K562 (cell line): ENCODE measurements at regions not wholly inside any gene's neighbourhood (a gene's known extent, or its start where the extent isn't known, plus 50 kb on each side); places are given as distances from the start of the nearest gene placed in this dataset.

ENCODE experiments used
- ATAC-seq: fragments of 200-7000 bp; cut with Tn5 transposase; 3 replicates; pipeline ENCODE4 v1.9.1; 2020; ENCODE audit warnings: moderate library complexity
- BruUV-seq: library from RNA; stranded (reverse); fragments of 400-500 nt; replicated peaks from 2 replicates; lab custom pipeline; 2021; lab: Mats Ljungman, UMichigan
- CTCF ChIA-PET: fragments of 300-600 bp; formaldehyde crosslinking; extraction: SDS; loops from one replicate; lab custom pipeline; 2021; ENCODE audit warnings: low intra/inter-chr PET ratio; lab: Yijun Ruan, JAX
- POLR2A ChIA-PET: fragments of 300-600, 350-650 bp; sonication (Branson Sonifier 250); formaldehyde crosslinking; extraction: SDS; loops from one replicate; lab custom pipeline; 2021; ENCODE audit warnings: antibody characterized with exemption, inconsistent platforms; lab: Yijun Ruan, JAX
- DNase-seq, 4 experiments: peaks; one replicate each; pipeline versions ENCODE4 v3.0.0 to v3.0.0-alpha.2; 2011 to 2018; ENCODE audit warnings: low spot score in 3 of 4, mixed read lengths in 3 of 4; ENCODE audit errors: extremely low read depth in 1 of 4
- FAIRE-seq: peaks from 2 replicates; lab custom pipeline; 2011; peaks lifted over from hg19 to GRCh38; lab: Jason Lieb, UNC
- H2AFZ ChIP-seq: 2 replicates; pipeline ENCODE4 v1.6.0; 2011; ENCODE audit warnings: low read depth, low read length, control low read depth, inconsistent platforms
- H3K27ac ChIP-seq: fragments of 200-600 bp; 3 replicates; pipeline ENCODE4 v1.8.0; 2011; ENCODE audit warnings: low read depth, mild to moderate bottlenecking, control low read depth, inconsistent platforms, low read length, moderate library complexity, mixed read lengths; ENCODE audit errors: extremely low read depth
- H3K27me3 ChIP-seq, 2 experiments: fragments of 300-600 bp in 1 of 2; 2 replicates in 1 of 2; 3 replicates in 1 of 2; pipeline versions ENCODE4 v1.6.0 to v1.8.0; 2011; ENCODE audit warnings: inconsistent platforms in 2 of 2, low read length in 2 of 2, mild to moderate bottlenecking in 1 of 2, mixed read lengths in 1 of 2, moderate library complexity in 1 of 2; ENCODE audit not compliant: control insufficient read depth in 2 of 2, insufficient read depth in 2 of 2
- H3K36me3 ChIP-seq: fragments of 300-600 bp; 3 replicates; pipeline ENCODE4 v1.8.0; 2011; ENCODE audit warnings: mild to moderate bottlenecking, low read length, inconsistent platforms; ENCODE audit not compliant: control insufficient read depth, insufficient read depth
- H3K4me1 ChIP-seq, 2 experiments: fragments of 200-600 bp in 1 of 2; replicated peaks in 1 of 2; 2 replicates in 1 of 2; 3 replicates in 1 of 2; pipeline versions ENCODE4 v1.5.1 to v1.8.0; 2011; ENCODE audit warnings: inconsistent platforms in 2 of 2, low read length in 2 of 2, mild to moderate bottlenecking in 1 of 2, mixed read lengths in 1 of 2, moderate library complexity in 1 of 2; ENCODE audit not compliant: control insufficient read depth in 2 of 2, insufficient read depth in 2 of 2
- H3K4me2 ChIP-seq: 2 replicates; pipeline ENCODE4 v1.6.1; 2011; ENCODE audit warnings: low read length, control low read depth, inconsistent platforms, mixed read lengths; ENCODE audit not compliant: insufficient read depth
- H3K4me3 ChIP-seq: fragments of 200-600 bp; sonication (generic), shearing (Covaris generic); 2 replicates; pipeline ENCODE4 v1.5.1; 2016; ENCODE audit warnings: control low read depth, inconsistent platforms
- H3K79me2 ChIP-seq: fragments of 200-600 bp; 3 replicates; pipeline ENCODE4 v1.8.0; 2011; ENCODE audit warnings: low read length, inconsistent platforms; ENCODE audit not compliant: control insufficient read depth, insufficient read depth
- H3K9ac ChIP-seq, 2 experiments: 2 replicates each; pipeline versions ENCODE4 v1.6.0 to v1.6.1; 2011; ENCODE audit warnings: low read depth in 2 of 2, low read length in 2 of 2, control low read depth in 1 of 2, inconsistent platforms in 1 of 2, mild to moderate bottlenecking in 1 of 2, mixed read lengths in 1 of 2; ENCODE audit not compliant: insufficient read depth in 1 of 2
- H3K9me1 ChIP-seq: one replicate; pipeline ENCODE4 v1.6.0; 2011; ENCODE audit warnings: inconsistent platforms, mild to moderate bottlenecking, low read length, moderate library complexity; ENCODE audit not compliant: control insufficient read depth, insufficient read depth
- H3K9me3 ChIP-seq: replicated peaks from 2 replicates; pipeline ENCODE4 v1.5.1; 2011; ENCODE audit warnings: low read depth, low read length, inconsistent platforms; ENCODE audit not compliant: control insufficient read depth, insufficient read depth
- H4K20me1 ChIP-seq: replicated peaks from 2 replicates; pipeline ENCODE4 v1.6.1; 2011; ENCODE audit warnings: low read length, inconsistent platforms, mixed read lengths; ENCODE audit not compliant: control insufficient read depth, insufficient read depth
- ADNP ChIP-seq: fragments of 200-800 bp; sonication (Bioruptor generic); IDR thresholded peaks from 2 replicates; pipeline ENCODE4 v1.6.1; 2016; ENCODE audit warnings: missing genetic modification characterization, missing compliant biosample characterization
- ELF4 ChIP-seq: fragments of 450-650 bp; formaldehyde crosslinking; IDR thresholded peaks from 2 replicates; pipeline ENCODE4 v1.4.0; 2022; ENCODE audit warnings: missing genetic modification characterization
- GTF2E2 ChIP-seq: fragments of 200-800 bp; sonication (Bioruptor generic); IDR thresholded peaks from 2 replicates; pipeline ENCODE4 v1.6.1; 2016; ENCODE audit warnings: missing genetic modification characterization, missing compliant biosample characterization
- MYC ChIP-seq, 2 experiments: fragments of 250-450 bp in 1 of 2; sonication (Bioruptor Pico) in 1 of 2; IDR thresholded peaks; 2 replicates each; pipeline versions ENCODE4 v1.5.1 to v1.6.1; 2012 to 2021; ENCODE audit warnings: low read depth in 2 of 2, borderline replicate concordance in 1 of 2, improper control_type of control experiment in 1 of 2, low read length in 1 of 2, mild to moderate bottlenecking in 1 of 2, moderate library complexity in 1 of 2
- TGIF2 ChIP-seq: sonication (generic); formaldehyde crosslinking; IDR thresholded peaks from 2 replicates; pipeline ENCODE4 v1.8.1; 2022; ENCODE audit warnings: mild to moderate bottlenecking, missing genetic modification reagents, moderate library complexity
- ZMIZ1 ChIP-seq, 2 experiments: fragments of 150-350 bp in 1 of 2; IDR thresholded peaks; 2 replicates each; pipeline ENCODE4 v1.6.1; 2012 to 2016; ENCODE audit warnings: low read depth in 2 of 2, low read length in 2 of 2, mild to moderate bottlenecking in 1 of 2, moderate library complexity in 1 of 2
- WGBS: fragments of 100-300 bp; shearing (Covaris generic); methylation state at CpG from one replicate; pipeline ENCODE4 v1.1.6; 2016; ENCODE audit warnings: low coverage, mixed read lengths; ENCODE audit not compliant: insufficient coverage; ENCODE audit errors: missing lambda C conversion rate; 5-methylcytosine and 5-hydroxymethylcytosine counted together
- in situ Hi-C: fragments of 300-500 bp; cut with MboI; formaldehyde crosslinking; loops from 4 replicates; pipeline ENCODE4 v1.15.0; 2018; ENCODE audit warnings: inconsistent platforms, mixed read lengths
- intact Hi-C: fragments of 100-400 bp; cut with micrococcal nuclease; formaldehyde crosslinking; loops from 2 replicates; pipeline ENCODE4 v1.14.2; 2022
- TF ChIP-seq, protein P1 (sequence below): fragments of 450-650 bp; formaldehyde crosslinking; IDR thresholded peaks from 2 replicates; pipeline ENCODE4 v1.4.0; 2020; ENCODE audit warnings: mild to moderate bottlenecking, moderate library complexity

- BruUV-seq, result no TSS peak
- no peak overlapping the region for H3K4me3 ChIP-seq
- peaks cover 0 to 45% of the 10 kb centered on the region in 2 experiments; a peak in 4 of 5 replicates for H3K27me3 ChIP-seq
- no peaks in the 10 kb centered on the region for H3K9me3 ChIP-seq
- H2AFZ ChIP-seq, result no peak overlapping the region
- H3K4me1 ChIP-seq, result no peaks in the 10 kb centered on the region
- no peak overlapping the region for H3K4me2 ChIP-seq
- no peak for TF ChIP-seq ADNP (tag)
- TF ChIP-seq ZMIZ1 (IDR thresholded peaks at IDR 0.05; ENCODE audit: low read depth in 2 of 2, low read length in 2 of 2), result no peak
- TF ChIP-seq GTF2E2, result no peak
- TF ChIP-seq TGIF2 (CRISPR knock-in tag), result no peak
- TF ChIP-seq MYC (IDR thresholded peaks at IDR 0.05; ENCODE audit: low read depth, low read length), result no peak
- no peak for TF ChIP-seq MYC (CRISPR knock-in tag; IDR thresholded peaks at IDR 0.05; ENCODE audit: borderline replicate concordance, low read depth)
- TF ChIP-seq, protein P1, sequence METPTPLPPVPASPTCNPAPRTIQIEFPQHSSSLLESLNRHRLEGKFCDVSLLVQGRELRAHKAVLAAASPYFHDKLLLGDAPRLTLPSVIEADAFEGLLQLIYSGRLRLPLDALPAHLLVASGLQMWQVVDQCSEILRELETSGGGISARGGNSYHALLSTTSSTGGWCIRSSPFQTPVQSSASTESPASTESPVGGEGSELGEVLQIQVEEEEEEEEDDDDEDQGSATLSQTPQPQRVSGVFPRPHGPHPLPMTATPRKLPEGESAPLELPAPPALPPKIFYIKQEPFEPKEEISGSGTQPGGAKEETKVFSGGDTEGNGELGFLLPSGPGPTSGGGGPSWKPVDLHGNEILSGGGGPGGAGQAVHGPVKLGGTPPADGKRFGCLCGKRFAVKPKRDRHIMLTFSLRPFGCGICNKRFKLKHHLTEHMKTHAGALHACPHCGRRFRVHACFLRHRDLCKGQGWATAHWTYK (CRISPR knock-in tag), result no peak
- TF ChIP-seq ELF4, result no peak
- FAIRE-seq (no peak), ATAC-seq (no peak), DNase-seq (no peak)
- H3K36me3 ChIP-seq, result no peaks in the 10 kb centered on the region
- H4K20me1 ChIP-seq, result peaks cover 8% of the 10 kb centered on the region; the same call in 1 of the 2 replicates
- no peak overlapping the region for H3K9ac ChIP-seq
- intact Hi-C loops (no loop called here), in situ Hi-C loops (no loop called here)
- POLR2A ChIA-PET, result no interaction called here
- under 1% methylated on average over 12 of the region's 15 CpGs for WGBS
- no peaks in the 10 kb centered on the region for H3K79me2 ChIP-seq
- H3K27ac ChIP-seq, result no peak overlapping the region
- CTCF ChIA-PET, result no interaction called here
- H3K9me1 ChIP-seq, result peaks cover 2% of the 10 kb centered on the region
Measured at GRCh38 chr20:58072695-58073671, 155.5 kb downstream of the ANKRD60 start.
